OCI-LY7 (cell line): ENCODE measurements at regions not wholly inside any gene's neighbourhood (a gene's known extent, or its start where the extent isn't known, plus 50 kb on each side); places are given as distances from the start of the nearest gene placed in this dataset.
"Not testable (repeated sequence)": the region's sequence is repeated elsewhere in the genome, so short reads cannot be mapped to it uniquely, and the experiment has no call there.

Experiments
- BruUV-seq: library from RNA; stranded (reverse); fragments of 400-500 nt; replicated peaks from 2 replicates; lab custom pipeline; 2021; lab: Mats Ljungman, UMichigan
- CTCF ChIA-PET: fragments of 300-600 bp; sonication (Branson Sonifier 250); formaldehyde crosslinking; loops from one replicate; lab custom pipeline; 2022; ENCODE audit warnings: antibody characterized with exemption; ENCODE audit not compliant: unreplicated experiment; lab: Charles Lee
- POLR2A ChIA-PET: fragments of 300-600 bp; sonication (Branson Sonifier 250); formaldehyde crosslinking; loops from one replicate; lab custom pipeline; 2022; ENCODE audit warnings: antibody characterized with exemption; lab: Charles Lee
- DNase-seq: peaks from one replicate; pipeline ENCODE4 v3.0.0-alpha.2; 2015; ENCODE audit warnings: low spot score
- H2AFZ ChIP-seq: fragments of 200-600 bp; sonication (generic), shearing (Covaris generic); 2 replicates; pipeline ENCODE4 v1.6.1; 2014; ENCODE audit warnings: mild to moderate bottlenecking, antibody characterized with exemption, low read length, moderate library complexity
- H3K27ac ChIP-seq: fragments of 200-600 bp; sonication (generic); 2 replicates; pipeline ENCODE4 v1.5.1; 2014; ENCODE audit warnings: mixed run types, low read depth, mild to moderate bottlenecking, moderate library complexity, low read length, inconsistent platforms; ENCODE audit not compliant: poor library complexity, severe bottlenecking
- H3K36me3 ChIP-seq: fragments of 200-600 bp; sonication (generic); 2 replicates; pipeline ENCODE4 v1.6.1; 2014; ENCODE audit warnings: mild to moderate bottlenecking, antibody characterized with exemption, low read length, moderate library complexity, mixed read lengths; ENCODE audit not compliant: insufficient read depth
- H3K4me1 ChIP-seq: fragments of 200-600 bp; sonication (generic); 2 replicates; pipeline ENCODE4 v1.5.1; 2014; ENCODE audit warnings: mild to moderate bottlenecking, low read length; ENCODE audit not compliant: insufficient read depth, poor library complexity, severe bottlenecking
- H3K4me2 ChIP-seq: fragments of 200-600 bp; sonication (generic); 2 replicates; pipeline ENCODE4 v1.6.1; 2014; ENCODE audit warnings: mild to moderate bottlenecking, low read length
- H3K4me3 ChIP-seq: fragments of 200-600 bp; sonication (generic); 2 replicates; pipeline ENCODE4 v1.5.1; 2014; ENCODE audit warnings: mild to moderate bottlenecking, low read depth, low read length; ENCODE audit not compliant: poor library complexity, severe bottlenecking
- H3K79me2 ChIP-seq: fragments of 200-600 bp; sonication (generic); 2 replicates; pipeline ENCODE4 v1.6.1; 2016; ENCODE audit warnings: low read depth, mild to moderate bottlenecking, low read length, moderate library complexity, mixed read lengths; ENCODE audit not compliant: insufficient read depth
- H3K9me2 ChIP-seq: fragments of 200-600 bp; sonication (generic); 2 replicates; pipeline ENCODE4 v1.6.1; 2016; ENCODE audit warnings: mild to moderate bottlenecking, low read length, mixed read lengths; ENCODE audit not compliant: insufficient read depth
- H3K9me3 ChIP-seq: fragments of 200-600 bp; sonication (generic); 2 replicates; pipeline ENCODE4 v1.6.1; 2014; ENCODE audit warnings: mild to moderate bottlenecking, mixed run types, low read length, mixed read lengths
- H4K20me1 ChIP-seq: fragments of 200-600 bp; sonication (generic); 2 replicates; pipeline ENCODE4 v1.6.1; 2014; ENCODE audit warnings: mild to moderate bottlenecking, antibody characterized with exemption, low read length, moderate library complexity, mixed read lengths; ENCODE audit not compliant: insufficient read depth
- CTCF ChIP-seq: fragments of 200-600 bp; sonication (generic); conservative IDR thresholded peaks from 2 replicates; pipeline ENCODE4 v1.5.1; 2014; ENCODE audit warnings: mild to moderate bottlenecking, antibody characterized with exemption, low read length, moderate library complexity, mixed read lengths
- EZH2phosphoT487 ChIP-seq: fragments of 200-600 bp; sonication (generic); IDR thresholded peaks from 2 replicates; pipeline ENCODE4 v1.6.1; 2018; ENCODE audit warnings: low read depth, borderline replicate concordance, mild to moderate bottlenecking, mixed run types, antibody characterized with exemption, low read length, moderate library complexity, mixed read lengths
- intact Hi-C: fragments of 100-400 bp; cut with micrococcal nuclease; formaldehyde crosslinking; loops from one replicate; pipeline ENCODE4 v1.10.0; 2022; ENCODE audit not compliant: unreplicated experiment

- CTCF ChIA-PET, H4K20me1 ChIP-seq, H2AFZ ChIP-seq, H3K79me2 ChIP-seq, H3K9me3 ChIP-seq, H3K36me3 ChIP-seq, H3K4me1 ChIP-seq, intact Hi-C loops, POLR2A ChIA-PET, H3K27ac ChIP-seq, H3K4me2 ChIP-seq, DNase-seq, BruUV-seq, H3K9me2 ChIP-seq, H3K4me3 ChIP-seq: not testable (repeated sequence)
Observed at GRCh38 chr10:22467393-22467792, 122.1 kb downstream of the SPAG6 start.

GRCh38 chr10:22468570-22469320 is 123.4 kb downstream of the SPAG6 start:
- H3K9me3 ChIP-seq, result no peaks in the 10 kb centered on the region
- TF ChIP-seq CTCF (no peak), EZH2phosphoT487 (no peak)
- BruUV-seq, result no TSS peak
- H3K27ac ChIP-seq, result no peak overlapping the region
- H3K4me3 ChIP-seq, result no peak overlapping the region
- DNase-seq, result no peak
- intact Hi-C loops, result no loop called here
- ChIA-PET CTCF (no interaction called here), POLR2A (no interaction called here)
- no peak overlapping the region for H2AFZ ChIP-seq
- no peak overlapping the region for H3K4me2 ChIP-seq
- H3K9me2 ChIP-seq, result no peaks in the 10 kb centered on the region
- no peaks in the 10 kb centered on the region for H3K36me3 ChIP-seq
- no peaks in the 10 kb centered on the region for H3K79me2 ChIP-seq
- H3K4me1 ChIP-seq, result no peaks in the 10 kb centered on the region
- H4K20me1 ChIP-seq, result no peaks in the 10 kb centered on the region

DNA sequence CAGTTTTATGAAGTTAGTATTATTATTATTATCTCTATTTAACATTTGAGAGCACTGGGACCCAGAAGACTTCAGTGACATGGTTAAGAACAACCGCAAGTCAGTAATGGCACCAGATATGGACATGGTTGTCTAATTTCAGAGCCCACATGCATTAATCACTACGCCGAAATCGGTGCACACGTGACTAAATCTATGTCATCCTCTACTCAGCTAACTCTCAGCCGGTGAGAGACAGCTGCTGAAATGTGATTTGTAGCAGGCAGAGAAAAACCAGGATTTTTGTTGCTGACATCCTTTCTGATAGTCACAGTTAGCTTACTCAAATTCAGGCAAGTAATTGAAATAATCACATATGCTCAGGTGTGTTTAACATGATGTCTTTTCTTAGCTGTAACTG is 127.7 kb downstream of the SPAG6 start:
- Histone ChIP-seq H3K27ac (no peak overlapping the region), H4K20me1 (no peaks in the 10 kb centered on the region), H3K9me2 (no peaks in the 10 kb centered on the region), H3K79me2 (no peaks in the 10 kb centered on the region), H3K4me2 (no peak overlapping the region), H3K4me1 (no peaks in the 10 kb centered on the region), H3K36me3 (no peaks in the 10 kb centered on the region), H3K4me3 (no peak overlapping the region), H3K9me3 (no peaks in the 10 kb centered on the region), H2AFZ (no peak overlapping the region)
- ChIA-PET POLR2A (interaction anchor here (2.8 kb wide), 1 partner anchor 10 kb away, joined by 10 read pairs; no protein-coding TSS in a partner anchor), CTCF (no interaction called here)
- no TSS peak for BruUV-seq
- TF ChIP-seq CTCF (no peak), EZH2phosphoT487 (no peak)
- no peak for DNase-seq
- intact Hi-C loops, result no loop called here
